ENCODE measurements at regions not wholly inside any gene's neighbourhood (a gene's known extent, or its start where the extent isn't known, plus 50 kb on each side); places are given as distances from the start of the nearest gene placed in this dataset.

DNA sequence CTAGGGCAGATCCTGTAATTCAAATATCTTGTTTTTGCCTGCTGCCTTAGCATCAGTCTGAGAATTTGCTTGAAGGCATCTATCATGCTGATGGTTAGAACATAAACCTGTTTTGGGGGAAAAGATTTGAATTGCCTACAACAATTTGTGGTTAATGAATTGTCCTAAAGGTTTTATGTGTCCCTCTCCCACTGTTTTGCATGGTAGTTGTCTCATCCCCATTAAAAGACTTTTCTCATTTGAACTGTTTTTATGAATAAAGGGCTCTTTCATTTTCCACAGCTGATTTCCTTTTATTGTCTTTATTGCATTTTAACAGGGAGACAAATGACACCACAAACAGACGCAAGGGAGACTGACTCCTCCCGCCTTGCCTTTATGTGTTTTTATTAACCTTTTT lies 275.6 kb downstream of the PIK3C3 start:
- H3K4me3 ChIP-seq (ENCODE audit: low read depth, low read length), result no peak overlapping the region
- no peak for TF ChIP-seq CTCF (IDR thresholded peaks at IDR 0.05; ENCODE audit: insufficient read depth, low read length)
- DNase-seq (ENCODE audit: low read depth), result no peak

- DNase-seq (ENCODE audit: low read depth), result no peak
- H3K4me3 ChIP-seq (ENCODE audit: low read depth, low read length), result no peak overlapping the region
- no peak for TF ChIP-seq CTCF (IDR thresholded peaks at IDR 0.05; ENCODE audit: insufficient read depth, low read length)
These were observed 276.2 kb downstream of the PIK3C3 start for GRCh38 chr18:42231284-42231683.

DNA sequence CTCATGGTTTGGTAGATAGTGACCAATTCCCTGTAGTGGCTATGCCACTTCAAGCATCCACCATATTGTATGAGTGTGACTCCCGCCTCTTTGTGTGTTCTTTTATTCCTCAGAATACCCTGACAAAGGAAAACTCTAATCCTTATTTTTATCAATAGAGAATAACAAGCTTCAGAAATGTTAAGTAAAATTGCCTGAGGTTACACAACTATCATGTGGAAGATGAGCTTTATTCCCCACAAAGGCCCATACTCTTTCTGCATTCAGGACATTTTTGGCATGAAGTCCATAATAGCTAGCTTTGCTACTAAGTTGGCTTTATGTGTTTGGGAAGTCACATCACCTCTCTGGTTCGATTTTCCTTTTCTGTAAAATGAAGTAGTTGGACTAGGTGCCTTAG lies 276.8 kb downstream of the PIK3C3 start:
- no peak overlapping the region for H3K4me3 ChIP-seq (ENCODE audit: low read depth, low read length)
- TF ChIP-seq CTCF (IDR thresholded peaks at IDR 0.05; ENCODE audit: insufficient read depth, low read length), result no peak
- no peak for DNase-seq (ENCODE audit: low read depth)

DNA sequence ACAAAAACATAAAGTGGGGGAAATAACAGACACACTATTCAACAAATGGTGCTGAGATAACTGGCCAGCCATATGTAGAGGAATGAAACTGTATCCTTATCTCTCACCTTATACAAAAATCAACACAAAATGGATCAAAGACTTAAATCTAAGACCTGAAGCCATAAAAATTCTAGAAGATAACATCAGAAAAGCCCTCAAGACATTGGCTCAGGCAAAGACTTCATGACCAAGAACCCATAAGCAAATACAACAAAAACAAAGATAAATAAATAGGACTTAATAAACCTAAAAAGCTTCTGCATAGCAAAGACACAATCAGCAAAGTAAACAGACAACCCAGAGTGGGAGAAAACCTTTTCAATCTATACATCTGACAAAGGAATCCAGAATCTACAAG lies 278.9 kb downstream of the PIK3C3 start:
- H3K4me3 ChIP-seq (ENCODE audit: low read depth, low read length), result no peak overlapping the region
- no peak for DNase-seq (ENCODE audit: low read depth)
- TF ChIP-seq CTCF (IDR thresholded peaks at IDR 0.05; ENCODE audit: insufficient read depth, low read length), result no peak

GRCh38 chr18:42242758-42243157 lies 287.7 kb downstream of the PIK3C3 start:
- TF ChIP-seq CTCF (IDR thresholded peaks at IDR 0.05; ENCODE audit: insufficient read depth, low read length), result no peak
- H3K4me3 ChIP-seq (ENCODE audit: low read depth, low read length), result no peak overlapping the region
- no peak for DNase-seq (ENCODE audit: low read depth)

- H3K4me3 ChIP-seq (ENCODE audit: low read depth, low read length), result no peak overlapping the region
- no peak for TF ChIP-seq CTCF (IDR thresholded peaks at IDR 0.05; ENCODE audit: insufficient read depth, low read length)
- DNase-seq (ENCODE audit: low read depth), result no peak
These were observed 290.1 kb downstream of the PIK3C3 start for GRCh38 chr18:42245137-42245536.

Data from fibroblast of the aortic adventitia (primary cell).